Mammary epithelial cell (primary cell): ENCODE measurements at regions not wholly inside any gene's neighbourhood (a gene's known extent, or its start where the extent isn't known, plus 50 kb on each side); places are given as distances from the start of the nearest gene placed in this dataset.

Experiments used
- EZH2 ChIP-seq: IDR thresholded peaks from 2 replicates; pipeline ENCODE4 v1.6.1; 2012; ENCODE audit warnings: low read length, inconsistent platforms, borderline replicate concordance
- TF ChIP-seq, protein P1 (sequence below), 2 donors: IDR thresholded peaks in 1 of 2; conservative IDR thresholded peaks in 1 of 2; 2 replicates each; pipeline ENCODE4 v1.5.1; 2011 to 2012; ENCODE audit warnings: inconsistent platforms in 2 of 2, low read length in 2 of 2, mild to moderate bottlenecking in 2 of 2, control low read depth in 1 of 2, low read depth in 1 of 2; ENCODE audit not compliant: insufficient read depth in 1 of 2; ENCODE audit errors: extremely low read depth in 1 of 2

DNA sequence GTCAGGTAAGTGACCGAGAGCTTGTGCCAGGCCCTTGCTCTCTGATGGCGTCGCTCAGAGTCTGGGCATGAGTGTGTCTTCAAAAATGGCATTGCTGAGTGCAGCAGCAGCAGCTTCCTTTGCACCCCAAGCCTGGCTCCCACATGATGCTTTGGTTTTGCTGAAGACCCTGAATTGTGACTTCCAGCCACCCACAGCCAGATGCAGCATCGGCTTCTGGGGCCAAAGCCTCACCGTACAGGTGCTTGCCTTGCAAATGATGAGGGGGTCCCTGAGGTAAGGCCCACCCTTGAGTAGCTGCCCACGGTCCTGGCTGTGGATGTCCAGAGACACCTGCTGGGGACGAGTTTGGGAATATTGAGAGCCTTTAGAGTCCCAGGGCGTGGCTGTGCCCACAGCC lies 57.9 kb downstream of the JAKMIP3 start:
- no peak for TF ChIP-seq EZH2
- TF ChIP-seq, protein P1, sequence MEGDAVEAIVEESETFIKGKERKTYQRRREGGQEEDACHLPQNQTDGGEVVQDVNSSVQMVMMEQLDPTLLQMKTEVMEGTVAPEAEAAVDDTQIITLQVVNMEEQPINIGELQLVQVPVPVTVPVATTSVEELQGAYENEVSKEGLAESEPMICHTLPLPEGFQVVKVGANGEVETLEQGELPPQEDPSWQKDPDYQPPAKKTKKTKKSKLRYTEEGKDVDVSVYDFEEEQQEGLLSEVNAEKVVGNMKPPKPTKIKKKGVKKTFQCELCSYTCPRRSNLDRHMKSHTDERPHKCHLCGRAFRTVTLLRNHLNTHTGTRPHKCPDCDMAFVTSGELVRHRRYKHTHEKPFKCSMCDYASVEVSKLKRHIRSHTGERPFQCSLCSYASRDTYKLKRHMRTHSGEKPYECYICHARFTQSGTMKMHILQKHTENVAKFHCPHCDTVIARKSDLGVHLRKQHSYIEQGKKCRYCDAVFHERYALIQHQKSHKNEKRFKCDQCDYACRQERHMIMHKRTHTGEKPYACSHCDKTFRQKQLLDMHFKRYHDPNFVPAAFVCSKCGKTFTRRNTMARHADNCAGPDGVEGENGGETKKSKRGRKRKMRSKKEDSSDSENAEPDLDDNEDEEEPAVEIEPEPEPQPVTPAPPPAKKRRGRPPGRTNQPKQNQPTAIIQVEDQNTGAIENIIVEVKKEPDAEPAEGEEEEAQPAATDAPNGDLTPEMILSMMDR (conservative IDR thresholded peaks at IDR 0.05 in 1 of 2, IDR thresholded peaks at IDR 0.05 in 1 of 2; ENCODE audit: extremely low read depth in 1 of 2, insufficient read depth in 1 of 2, low read depth in 1 of 2, low read length in 2 of 2), result no peak
